ENCODE measurements at regions not wholly inside any gene's neighbourhood (a gene's known extent, or its start where the extent isn't known, plus 50 kb on each side); places are given as distances from the start of the nearest gene placed in this dataset.

DNA sequence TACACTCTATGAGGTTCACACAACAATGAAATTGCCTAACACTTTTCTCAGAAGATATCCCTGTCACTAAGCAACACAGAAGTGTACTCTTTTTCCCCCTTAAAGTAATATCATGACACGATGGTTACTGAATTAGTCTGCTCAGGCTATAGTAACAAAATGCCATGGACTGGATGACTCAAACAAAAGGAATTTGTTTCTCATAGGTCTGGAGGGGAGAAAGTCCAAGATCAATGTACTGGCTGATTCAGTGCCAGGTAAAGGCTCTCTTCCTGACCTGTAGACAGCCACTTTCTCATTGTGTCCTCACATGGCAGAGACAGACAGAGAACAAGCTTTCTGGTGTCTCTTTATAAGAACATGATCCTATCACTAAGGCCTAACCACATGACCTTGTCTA, 211.9 kb downstream of the RBM43 start:
- no peak for TF ChIP-seq EZH2 (IDR thresholded peaks at IDR 0.05; ENCODE audit: low read depth, unreplicated experiment)
- no peak for TF ChIP-seq CTCF (conservative IDR thresholded peaks at IDR 0.05; ENCODE audit: low read depth in 2 of 2)
- TF ChIP-seq EZH2phosphoT487 (IDR thresholded peaks at IDR 0.05; ENCODE audit: unreplicated experiment): no peak
- TF ChIP-seq, protein P1, sequence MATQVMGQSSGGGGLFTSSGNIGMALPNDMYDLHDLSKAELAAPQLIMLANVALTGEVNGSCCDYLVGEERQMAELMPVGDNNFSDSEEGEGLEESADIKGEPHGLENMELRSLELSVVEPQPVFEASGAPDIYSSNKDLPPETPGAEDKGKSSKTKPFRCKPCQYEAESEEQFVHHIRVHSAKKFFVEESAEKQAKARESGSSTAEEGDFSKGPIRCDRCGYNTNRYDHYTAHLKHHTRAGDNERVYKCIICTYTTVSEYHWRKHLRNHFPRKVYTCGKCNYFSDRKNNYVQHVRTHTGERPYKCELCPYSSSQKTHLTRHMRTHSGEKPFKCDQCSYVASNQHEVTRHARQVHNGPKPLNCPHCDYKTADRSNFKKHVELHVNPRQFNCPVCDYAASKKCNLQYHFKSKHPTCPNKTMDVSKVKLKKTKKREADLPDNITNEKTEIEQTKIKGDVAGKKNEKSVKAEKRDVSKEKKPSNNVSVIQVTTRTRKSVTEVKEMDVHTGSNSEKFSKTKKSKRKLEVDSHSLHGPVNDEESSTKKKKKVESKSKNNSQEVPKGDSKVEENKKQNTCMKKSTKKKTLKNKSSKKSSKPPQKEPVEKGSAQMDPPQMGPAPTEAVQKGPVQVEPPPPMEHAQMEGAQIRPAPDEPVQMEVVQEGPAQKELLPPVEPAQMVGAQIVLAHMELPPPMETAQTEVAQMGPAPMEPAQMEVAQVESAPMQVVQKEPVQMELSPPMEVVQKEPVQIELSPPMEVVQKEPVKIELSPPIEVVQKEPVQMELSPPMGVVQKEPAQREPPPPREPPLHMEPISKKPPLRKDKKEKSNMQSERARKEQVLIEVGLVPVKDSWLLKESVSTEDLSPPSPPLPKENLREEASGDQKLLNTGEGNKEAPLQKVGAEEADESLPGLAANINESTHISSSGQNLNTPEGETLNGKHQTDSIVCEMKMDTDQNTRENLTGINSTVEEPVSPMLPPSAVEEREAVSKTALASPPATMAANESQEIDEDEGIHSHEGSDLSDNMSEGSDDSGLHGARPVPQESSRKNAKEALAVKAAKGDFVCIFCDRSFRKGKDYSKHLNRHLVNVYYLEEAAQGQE (IDR thresholded peaks at IDR 0.05; ENCODE audit: unreplicated experiment): no peak
- TF ChIP-seq JUNB (IDR thresholded peaks at IDR 0.05; ENCODE audit: unreplicated experiment): no peak
- no peak for TF ChIP-seq POLR2AphosphoS5 (IDR thresholded peaks at IDR 0.05; ENCODE audit: low read depth)
- TF ChIP-seq STAT1 (IDR thresholded peaks at IDR 0.05; ENCODE audit: unreplicated experiment): no peak
- no peak for TF ChIP-seq CREB1 (CRISPR knock-in tag; IDR thresholded peaks at IDR 0.05; ENCODE audit: low read depth)
- TF ChIP-seq, protein P2, sequence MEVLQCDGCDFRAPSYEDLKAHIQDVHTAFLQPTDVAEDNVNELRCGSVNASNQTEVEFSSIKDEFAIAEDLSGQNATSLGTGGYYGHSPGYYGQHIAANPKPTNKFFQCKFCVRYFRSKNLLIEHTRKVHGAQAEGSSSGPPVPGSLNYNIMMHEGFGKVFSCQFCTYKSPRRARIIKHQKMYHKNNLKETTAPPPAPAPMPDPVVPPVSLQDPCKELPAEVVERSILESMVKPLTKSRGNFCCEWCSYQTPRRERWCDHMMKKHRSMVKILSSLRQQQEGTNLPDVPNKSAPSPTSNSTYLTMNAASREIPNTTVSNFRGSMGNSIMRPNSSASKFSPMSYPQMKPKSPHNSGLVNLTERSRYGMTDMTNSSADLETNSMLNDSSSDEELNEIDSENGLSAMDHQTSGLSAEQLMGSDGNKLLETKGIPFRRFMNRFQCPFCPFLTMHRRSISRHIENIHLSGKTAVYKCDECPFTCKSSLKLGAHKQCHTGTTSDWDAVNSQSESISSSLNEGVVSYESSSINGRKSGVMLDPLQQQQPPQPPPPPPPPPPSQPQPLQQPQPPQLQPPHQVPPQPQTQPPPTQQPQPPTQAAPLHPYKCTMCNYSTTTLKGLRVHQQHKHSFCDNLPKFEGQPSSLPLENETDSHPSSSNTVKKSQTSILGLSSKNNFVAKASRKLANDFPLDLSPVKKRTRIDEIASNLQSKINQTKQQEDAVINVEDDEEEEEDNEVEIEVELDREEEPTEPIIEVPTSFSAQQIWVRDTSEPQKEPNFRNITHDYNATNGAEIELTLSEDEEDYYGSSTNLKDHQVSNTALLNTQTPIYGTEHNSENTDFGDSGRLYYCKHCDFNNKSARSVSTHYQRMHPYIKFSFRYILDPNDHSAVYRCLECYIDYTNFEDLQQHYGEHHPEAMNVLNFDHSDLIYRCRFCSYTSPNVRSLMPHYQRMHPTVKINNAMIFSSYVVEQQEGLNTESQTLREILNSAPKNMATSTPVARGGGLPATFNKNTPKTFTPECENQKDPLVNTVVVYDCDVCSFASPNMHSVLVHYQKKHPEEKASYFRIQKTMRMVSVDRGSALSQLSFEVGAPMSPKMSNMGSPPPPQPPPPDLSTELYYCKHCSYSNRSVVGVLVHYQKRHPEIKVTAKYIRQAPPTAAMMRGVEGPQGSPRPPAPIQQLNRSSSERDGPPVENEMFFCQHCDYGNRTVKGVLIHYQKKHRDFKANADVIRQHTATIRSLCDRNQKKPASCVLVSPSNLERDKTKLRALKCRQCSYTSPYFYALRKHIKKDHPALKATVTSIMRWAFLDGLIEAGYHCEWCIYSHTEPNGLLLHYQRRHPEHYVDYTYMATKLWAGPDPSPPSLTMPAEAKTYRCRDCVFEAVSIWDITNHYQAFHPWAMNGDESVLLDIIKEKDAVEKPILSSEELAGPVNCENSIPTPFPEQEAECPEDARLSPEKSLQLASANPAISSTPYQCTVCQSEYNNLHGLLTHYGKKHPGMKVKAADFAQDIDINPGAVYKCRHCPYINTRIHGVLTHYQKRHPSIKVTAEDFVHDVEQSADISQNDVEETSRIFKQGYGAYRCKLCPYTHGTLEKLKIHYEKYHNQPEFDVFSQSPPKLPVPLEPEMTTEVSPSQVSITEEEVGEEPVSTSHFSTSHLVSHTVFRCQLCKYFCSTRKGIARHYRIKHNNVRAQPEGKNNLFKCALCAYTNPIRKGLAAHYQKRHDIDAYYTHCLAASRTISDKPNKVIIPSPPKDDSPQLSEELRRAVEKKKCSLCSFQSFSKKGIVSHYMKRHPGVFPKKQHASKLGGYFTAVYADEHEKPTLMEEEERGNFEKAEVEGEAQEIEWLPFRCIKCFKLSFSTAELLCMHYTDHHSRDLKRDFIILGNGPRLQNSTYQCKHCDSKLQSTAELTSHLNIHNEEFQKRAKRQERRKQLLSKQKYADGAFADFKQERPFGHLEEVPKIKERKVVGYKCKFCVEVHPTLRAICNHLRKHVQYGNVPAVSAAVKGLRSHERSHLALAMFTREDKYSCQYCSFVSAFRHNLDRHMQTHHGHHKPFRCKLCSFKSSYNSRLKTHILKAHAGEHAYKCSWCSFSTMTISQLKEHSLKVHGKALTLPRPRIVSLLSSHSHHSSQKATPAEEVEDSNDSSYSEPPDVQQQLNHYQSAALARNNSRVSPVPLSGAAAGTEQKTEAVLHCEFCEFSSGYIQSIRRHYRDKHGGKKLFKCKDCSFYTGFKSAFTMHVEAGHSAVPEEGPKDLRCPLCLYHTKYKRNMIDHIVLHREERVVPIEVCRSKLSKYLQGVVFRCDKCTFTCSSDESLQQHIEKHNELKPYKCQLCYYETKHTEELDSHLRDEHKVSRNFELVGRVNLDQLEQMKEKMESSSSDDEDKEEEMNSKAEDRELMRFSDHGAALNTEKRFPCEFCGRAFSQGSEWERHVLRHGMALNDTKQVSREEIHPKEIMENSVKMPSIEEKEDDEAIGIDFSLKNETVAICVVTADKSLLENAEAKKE (CRISPR knock-in tag; IDR thresholded peaks at IDR 0.05): no peak
- no peak for TF ChIP-seq ZNF331 (CRISPR knock-in tag; IDR thresholded peaks at IDR 0.05; ENCODE audit: low read depth)
- TF ChIP-seq, protein P3, sequence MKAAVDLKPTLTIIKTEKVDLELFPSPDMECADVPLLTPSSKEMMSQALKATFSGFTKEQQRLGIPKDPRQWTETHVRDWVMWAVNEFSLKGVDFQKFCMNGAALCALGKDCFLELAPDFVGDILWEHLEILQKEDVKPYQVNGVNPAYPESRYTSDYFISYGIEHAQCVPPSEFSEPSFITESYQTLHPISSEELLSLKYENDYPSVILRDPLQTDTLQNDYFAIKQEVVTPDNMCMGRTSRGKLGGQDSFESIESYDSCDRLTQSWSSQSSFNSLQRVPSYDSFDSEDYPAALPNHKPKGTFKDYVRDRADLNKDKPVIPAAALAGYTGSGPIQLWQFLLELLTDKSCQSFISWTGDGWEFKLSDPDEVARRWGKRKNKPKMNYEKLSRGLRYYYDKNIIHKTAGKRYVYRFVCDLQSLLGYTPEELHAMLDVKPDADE (IDR thresholded peaks at IDR 0.05): no peak

Data from GM23338 (cell line).